WI38 (cell line): ENCODE measurements at regions not wholly inside any gene's neighbourhood (a gene's known extent, or its start where the extent isn't known, plus 50 kb on each side); places are given as distances from the start of the nearest gene placed in this dataset.

ENCODE experiments used
- H3K4me3 ChIP-seq: 2 replicates; pipeline ENCODE4 v1.5.1; 2011; ENCODE audit warnings: low read depth, mild to moderate bottlenecking, control low read depth, low read length
- CTCF ChIP-seq: IDR thresholded peaks from 2 replicates; pipeline ENCODE4 v1.5.1; 2012; ENCODE audit warnings: low read depth, mild to moderate bottlenecking, control low read depth, low read length

- H3K4me3 ChIP-seq, result no peak overlapping the region
- peak; percentile 21 for TF ChIP-seq CTCF
Measured at GRCh38 chr6:40912158-40912946, 126.7 kb downstream of the UNC5CL start.

GRCh38 chr6:40910260-40910893 is 128.6 kb downstream of the UNC5CL start:
- H3K4me3 ChIP-seq, result no peak overlapping the region
- TF ChIP-seq CTCF, result no peak

- H3K4me3 ChIP-seq, result no peak overlapping the region
- no peak for TF ChIP-seq CTCF
Measured at GRCh38 chr6:40909811-40910210, 129.2 kb downstream of the UNC5CL start.

- TF ChIP-seq CTCF, result no peak
- H3K4me3 ChIP-seq, result no peak overlapping the region
Measured at GRCh38 chr6:40907198-40907701, 131.8 kb downstream of the UNC5CL start.

- no peak overlapping the region for H3K4me3 ChIP-seq
- TF ChIP-seq CTCF, result no peak
Measured at GRCh38 chr6:40906759-40907158, 132.3 kb downstream of the UNC5CL start.

GRCh38 chr6:40904583-40905194 is 134.3 kb downstream of the UNC5CL start:
- H3K4me3 ChIP-seq, result no peak overlapping the region
- TF ChIP-seq CTCF, result no peak

GRCh38 chr6:40903456-40903855 is 135.6 kb downstream of the UNC5CL start:
- no peak overlapping the region for H3K4me3 ChIP-seq
- no peak for TF ChIP-seq CTCF
